LNCAP (cell line): ENCODE measurements at regions not wholly inside any gene's neighbourhood (a gene's known extent, or its start where the extent isn't known, plus 50 kb on each side); places are given as distances from the start of the nearest gene placed in this dataset.

ENCODE experiments used
- TF ChIP-seq, protein P1 (sequence below): fragments of 450-650 bp; IDR thresholded peaks from 2 replicates; pipeline ENCODE4 v1.5.1; 2017; ENCODE audit warnings: mild to moderate bottlenecking

GRCh38 chr16:82295290-82296201, 125.5 kb upstream of the MPHOSPH6 start:
- TF ChIP-seq, protein P1, sequence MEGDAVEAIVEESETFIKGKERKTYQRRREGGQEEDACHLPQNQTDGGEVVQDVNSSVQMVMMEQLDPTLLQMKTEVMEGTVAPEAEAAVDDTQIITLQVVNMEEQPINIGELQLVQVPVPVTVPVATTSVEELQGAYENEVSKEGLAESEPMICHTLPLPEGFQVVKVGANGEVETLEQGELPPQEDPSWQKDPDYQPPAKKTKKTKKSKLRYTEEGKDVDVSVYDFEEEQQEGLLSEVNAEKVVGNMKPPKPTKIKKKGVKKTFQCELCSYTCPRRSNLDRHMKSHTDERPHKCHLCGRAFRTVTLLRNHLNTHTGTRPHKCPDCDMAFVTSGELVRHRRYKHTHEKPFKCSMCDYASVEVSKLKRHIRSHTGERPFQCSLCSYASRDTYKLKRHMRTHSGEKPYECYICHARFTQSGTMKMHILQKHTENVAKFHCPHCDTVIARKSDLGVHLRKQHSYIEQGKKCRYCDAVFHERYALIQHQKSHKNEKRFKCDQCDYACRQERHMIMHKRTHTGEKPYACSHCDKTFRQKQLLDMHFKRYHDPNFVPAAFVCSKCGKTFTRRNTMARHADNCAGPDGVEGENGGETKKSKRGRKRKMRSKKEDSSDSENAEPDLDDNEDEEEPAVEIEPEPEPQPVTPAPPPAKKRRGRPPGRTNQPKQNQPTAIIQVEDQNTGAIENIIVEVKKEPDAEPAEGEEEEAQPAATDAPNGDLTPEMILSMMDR, result no peak

DNA sequence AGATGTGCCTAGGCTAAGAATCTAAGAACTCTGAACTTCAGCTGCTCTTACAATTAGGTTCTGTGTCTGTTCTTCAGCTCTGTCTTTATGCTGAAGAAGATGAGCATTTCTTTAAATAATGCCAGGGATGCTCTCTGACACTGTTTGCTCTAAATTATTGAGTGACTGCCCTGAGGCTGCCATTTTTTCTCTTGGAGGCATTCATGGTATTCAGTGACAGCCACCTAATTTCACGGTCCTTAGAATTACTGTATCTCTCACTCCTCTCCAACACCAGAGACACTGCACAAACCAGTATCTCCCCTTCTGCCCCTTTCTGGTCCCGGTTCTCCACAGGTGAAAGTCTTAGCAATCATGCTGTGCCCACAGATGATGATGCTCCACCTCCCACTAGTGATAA, 123.6 kb upstream of the MPHOSPH6 start:
- TF ChIP-seq, protein P1, result no peak

GRCh38 chr16:82287937-82288336, 117.9 kb upstream of the MPHOSPH6 start:
- TF ChIP-seq, protein P1, result no peak

GRCh38 chr16:82282662-82283061, 112.6 kb upstream of the MPHOSPH6 start:
- TF ChIP-seq, protein P1, result no peak

DNA sequence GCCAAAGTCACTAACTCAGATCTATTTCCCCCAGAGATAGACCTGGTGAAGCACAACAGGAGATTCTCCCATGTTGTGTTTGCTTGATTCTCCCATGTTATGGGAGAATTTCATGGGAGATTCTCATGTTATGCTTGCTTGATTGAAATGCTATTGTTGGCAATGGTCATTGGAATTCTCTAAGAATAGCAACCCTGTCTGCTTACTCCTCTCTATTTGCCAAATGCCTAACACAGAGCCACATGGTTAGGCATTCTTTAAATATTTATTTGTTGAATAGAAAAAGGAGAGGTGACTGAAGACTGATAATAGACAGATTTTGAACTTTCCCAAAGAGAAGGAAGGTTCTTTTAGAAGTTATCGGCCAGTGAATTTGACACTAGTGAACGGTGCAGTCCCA, 111.5 kb upstream of the MPHOSPH6 start:
- TF ChIP-seq, protein P1, result no peak

GRCh38 chr16:82280867-82281266, 110.8 kb upstream of the MPHOSPH6 start:
- TF ChIP-seq, protein P1, result no peak

DNA sequence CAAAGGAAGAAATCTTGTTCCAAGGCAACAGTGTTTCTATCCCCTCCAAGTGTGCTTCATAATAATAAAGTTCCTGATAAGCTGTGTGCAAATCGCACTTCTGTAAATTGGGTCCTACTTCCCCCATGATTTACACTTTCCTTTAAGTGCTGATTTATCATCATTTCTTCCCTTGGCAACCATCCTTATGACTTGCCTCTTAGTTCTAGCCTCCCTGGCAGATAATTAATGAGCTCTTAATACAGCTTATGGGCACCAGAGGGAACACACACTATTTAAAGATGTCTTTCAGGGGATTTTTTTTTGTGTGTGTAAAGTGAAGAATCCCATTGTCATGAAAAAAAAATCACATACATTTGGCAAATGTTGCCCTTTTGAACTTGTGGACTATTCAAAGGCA, 101.6 kb upstream of the MPHOSPH6 start:
- TF ChIP-seq, protein P1, result no peak
